DMS79 (cell line): ENCODE measurements at regions not wholly inside any gene's neighbourhood (a gene's known extent, or its start where the extent isn't known, plus 50 kb on each side); places are given as distances from the start of the nearest gene placed in this dataset.

Source experiments
- DNase-seq: peaks from one replicate; lab custom pipeline; 2025; lab: John Stamatoyannopoulos, UW

DNA sequence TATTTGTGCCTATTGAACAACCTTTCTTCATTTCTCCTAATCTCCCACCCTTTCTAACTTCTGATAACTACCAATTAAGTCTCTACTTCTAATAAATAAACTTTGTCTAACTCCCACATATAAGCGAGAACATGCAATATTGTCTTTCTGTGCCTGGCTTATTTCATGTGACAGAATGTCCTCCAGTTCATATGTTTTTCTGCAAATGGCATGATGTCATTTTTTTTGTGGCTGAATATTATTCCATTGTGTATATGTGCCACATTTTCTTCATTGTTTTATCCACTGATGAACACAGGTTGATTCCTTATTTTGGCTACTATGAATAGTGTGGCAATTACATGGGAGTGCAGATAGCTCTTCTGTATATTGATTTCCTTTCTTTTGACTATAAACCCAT lies 1041.5 kb upstream of the MANEA start:
- DNase-seq = no peak

- no peak for DNase-seq
Measured at GRCh38 chr6:94511502-94512088, 1065.7 kb upstream of the MANEA start.

- no peak for DNase-seq
Measured at GRCh38 chr6:94510877-94511276, 1066.5 kb upstream of the MANEA start.

DNA sequence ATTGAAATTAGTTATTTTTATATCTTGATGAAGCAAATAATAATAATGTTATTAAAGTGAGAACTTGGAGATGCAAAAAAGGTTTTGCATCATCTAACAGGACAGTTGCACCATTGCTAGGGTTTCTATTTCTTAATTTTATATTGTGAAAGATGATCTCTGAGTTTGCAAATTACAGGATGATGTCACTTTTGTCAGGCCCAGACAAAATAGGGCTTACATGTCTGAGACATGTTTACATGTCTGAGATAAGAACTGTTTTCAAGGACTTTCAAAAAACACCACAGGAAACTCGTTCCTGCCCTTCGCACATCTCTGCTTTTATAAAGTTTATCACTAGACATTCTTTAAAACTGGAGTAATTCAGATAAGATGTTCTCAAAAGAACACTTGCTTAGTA lies 1075.8 kb upstream of the MANEA start:
- DNase-seq = no peak

GRCh38 chr6:94498099-94498498 lies 1078.7 kb upstream of the EPHA7 start:
- DNase-seq = no peak

DNA sequence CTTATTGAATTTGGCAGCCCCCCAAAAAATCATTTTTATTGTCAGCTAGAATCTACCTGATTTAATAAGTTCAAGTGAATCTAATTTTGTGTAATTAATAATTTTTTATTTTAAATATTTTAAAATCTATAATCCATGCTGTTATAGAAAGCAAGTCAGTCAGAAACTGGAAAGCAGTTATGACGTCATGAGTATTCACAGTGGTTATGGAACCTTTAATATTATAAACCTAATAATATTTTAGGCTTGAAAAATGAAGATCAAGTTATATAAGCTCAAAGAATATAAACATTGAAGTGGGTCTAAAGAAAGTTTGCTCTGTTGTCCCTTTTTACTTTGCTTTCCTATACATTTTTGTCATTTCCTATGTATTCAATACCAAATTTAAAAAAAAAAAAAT lies 1075.1 kb upstream of the EPHA7 start:
- no peak for DNase-seq

- DNase-seq = no peak
Measured at GRCh38 chr6:94487371-94487770, 1068.0 kb upstream of the EPHA7 start.

- no peak for DNase-seq
Measured at GRCh38 chr6:94478133-94479005, 1059.0 kb upstream of the EPHA7 start.

GRCh38 chr6:94468830-94469229 lies 1049.5 kb upstream of the EPHA7 start:
- no peak for DNase-seq

GRCh38 chr6:94464018-94464510 lies 1044.7 kb upstream of the EPHA7 start:
- DNase-seq = no peak

GRCh38 chr6:94463306-94463705 lies 1043.9 kb upstream of the EPHA7 start:
- no peak for DNase-seq

- no peak for DNase-seq
Measured at GRCh38 chr6:94462231-94462630, 1042.9 kb upstream of the EPHA7 start.

DNA sequence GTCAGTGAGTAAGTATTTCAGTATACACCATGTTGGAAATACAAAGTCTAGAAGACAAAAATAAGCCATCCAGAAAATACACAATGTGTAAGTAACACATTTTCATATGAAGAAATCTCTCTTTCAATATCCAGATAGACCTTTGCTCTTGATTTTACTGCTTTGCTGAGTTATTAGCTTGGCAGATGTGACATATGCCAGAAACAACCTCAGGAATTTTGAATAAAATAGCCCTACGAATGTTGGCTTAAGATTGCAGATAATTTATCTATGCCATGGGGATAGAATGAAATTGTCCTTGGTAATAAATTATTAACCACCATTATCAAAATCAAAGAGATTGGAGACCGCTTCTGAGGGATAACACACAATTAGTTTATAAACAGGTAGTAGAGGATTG lies 1036.9 kb upstream of the EPHA7 start:
- no peak for DNase-seq

- no peak for DNase-seq
Measured at GRCh38 chr6:94454231-94454630, 1034.9 kb upstream of the EPHA7 start.

- no peak for DNase-seq
Measured at GRCh38 chr6:94446120-94446519, 1026.8 kb upstream of the EPHA7 start.

DNA sequence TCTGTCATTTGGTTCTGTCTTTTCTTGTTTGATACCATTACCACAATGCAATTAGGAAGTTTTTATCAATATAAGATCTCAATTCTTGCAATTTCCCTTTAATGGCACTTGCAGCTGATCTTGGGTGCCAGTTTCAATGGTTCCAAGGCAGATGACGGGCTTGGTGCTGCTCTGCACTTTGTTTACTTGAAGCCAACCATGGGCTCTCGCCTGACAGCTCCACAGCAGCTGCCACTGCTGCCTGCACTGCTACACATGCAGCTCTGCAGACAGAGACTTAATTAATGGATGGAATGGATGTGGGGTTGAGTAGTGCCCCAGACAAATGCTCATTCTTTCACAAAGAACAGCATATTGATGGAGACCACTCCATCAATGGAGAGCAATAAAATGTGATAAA lies 1024.3 kb upstream of the EPHA7 start:
- DNase-seq = no peak

DNA sequence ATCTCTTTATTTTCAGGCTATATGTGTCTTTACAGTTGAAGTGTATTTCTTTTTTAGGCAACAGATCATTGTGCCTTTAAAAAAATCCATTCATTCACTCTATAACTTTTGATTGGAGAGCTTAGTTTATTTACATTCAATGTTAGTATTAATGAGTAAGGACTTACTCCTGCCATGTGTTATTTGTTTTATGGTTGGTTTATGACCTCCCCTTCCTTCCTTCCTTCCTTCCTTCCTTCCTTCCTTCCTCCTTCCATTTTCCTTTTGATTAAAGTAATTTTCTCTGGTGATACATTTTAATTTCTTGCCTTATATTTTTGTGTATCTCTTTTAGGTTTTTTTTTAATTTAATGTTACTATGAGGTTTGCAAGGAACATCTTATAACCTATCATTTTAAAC lies 1005.3 kb upstream of the EPHA7 start:
- DNase-seq = no peak

DNA sequence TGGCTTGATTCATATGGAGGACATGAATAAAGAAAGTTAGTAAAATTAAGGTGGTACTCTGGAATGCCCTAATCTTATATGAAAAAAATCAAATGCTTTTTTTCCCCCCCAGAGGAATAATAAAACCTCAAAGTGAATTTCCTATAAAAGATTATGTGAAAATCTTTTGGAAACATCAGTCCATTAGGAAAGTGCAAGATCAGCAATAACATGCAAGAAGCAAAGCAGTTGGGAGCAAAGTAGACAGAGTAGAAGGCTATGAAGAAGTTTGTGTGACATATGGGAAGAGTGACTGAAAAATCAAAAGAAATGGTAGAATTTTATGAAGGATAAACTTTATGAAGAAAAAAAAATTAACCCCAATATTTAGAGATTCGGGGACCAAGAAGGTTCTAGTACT lies 998.0 kb upstream of the EPHA7 start:
- DNase-seq = no peak

- DNase-seq = no peak
Measured at GRCh38 chr6:94414041-94414440, 994.7 kb upstream of the EPHA7 start.

- DNase-seq = no peak
Measured at GRCh38 chr6:94401311-94401710, 982.0 kb upstream of the EPHA7 start.

GRCh38 chr6:94394822-94395221 lies 975.5 kb upstream of the EPHA7 start:
- no peak for DNase-seq

- no peak for DNase-seq
Measured at GRCh38 chr6:94389218-94389617, 969.9 kb upstream of the EPHA7 start.

DNA sequence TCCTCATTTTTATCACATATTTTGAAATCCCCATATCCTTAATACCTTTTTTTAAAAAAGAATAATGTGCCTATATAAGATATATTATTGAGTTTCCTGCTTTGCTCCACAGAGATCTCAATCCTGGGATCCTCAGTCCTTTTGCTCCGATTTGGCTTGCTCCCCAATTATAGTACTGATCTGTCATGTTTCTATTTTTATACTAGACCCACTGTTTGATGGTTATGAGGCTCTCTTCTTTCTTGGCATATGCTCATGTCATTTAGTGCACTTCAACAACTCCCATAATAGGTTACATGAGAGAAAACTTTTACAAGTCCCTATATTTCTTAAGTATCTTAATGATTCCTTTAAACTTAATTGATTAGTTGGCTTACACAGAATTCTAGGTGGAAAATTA lies 958.5 kb upstream of the EPHA7 start:
- no peak for DNase-seq

GRCh38 chr6:94376876-94377275 lies 957.5 kb upstream of the EPHA7 start:
- DNase-seq = no peak
